ENCODE measurements at regions not wholly inside any gene's neighbourhood (a gene's known extent, or its start where the extent isn't known, plus 50 kb on each side); places are given as distances from the start of the nearest gene placed in this dataset.

DNA sequence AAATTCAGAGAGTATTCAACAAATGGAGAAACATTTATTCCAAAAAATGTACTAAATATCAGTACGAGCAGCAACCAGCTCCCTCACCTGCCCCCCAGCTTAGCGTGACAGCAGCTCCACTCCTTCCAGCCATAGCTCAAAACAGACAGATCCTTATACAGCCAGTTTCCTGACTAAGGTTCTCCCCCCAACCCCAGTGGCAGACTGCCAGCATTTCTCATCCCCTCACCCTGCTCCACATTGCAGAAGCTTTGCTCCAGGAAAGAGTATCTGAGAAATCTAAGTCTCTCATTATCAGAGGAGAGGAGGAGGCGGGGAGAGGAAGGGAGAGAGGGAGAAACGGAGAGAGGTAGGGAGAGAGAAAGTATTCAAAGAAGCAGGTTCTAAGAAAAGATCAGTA lies 53.3 kb upstream of the PASD1 start:
- TF ChIP-seq, protein P1, sequence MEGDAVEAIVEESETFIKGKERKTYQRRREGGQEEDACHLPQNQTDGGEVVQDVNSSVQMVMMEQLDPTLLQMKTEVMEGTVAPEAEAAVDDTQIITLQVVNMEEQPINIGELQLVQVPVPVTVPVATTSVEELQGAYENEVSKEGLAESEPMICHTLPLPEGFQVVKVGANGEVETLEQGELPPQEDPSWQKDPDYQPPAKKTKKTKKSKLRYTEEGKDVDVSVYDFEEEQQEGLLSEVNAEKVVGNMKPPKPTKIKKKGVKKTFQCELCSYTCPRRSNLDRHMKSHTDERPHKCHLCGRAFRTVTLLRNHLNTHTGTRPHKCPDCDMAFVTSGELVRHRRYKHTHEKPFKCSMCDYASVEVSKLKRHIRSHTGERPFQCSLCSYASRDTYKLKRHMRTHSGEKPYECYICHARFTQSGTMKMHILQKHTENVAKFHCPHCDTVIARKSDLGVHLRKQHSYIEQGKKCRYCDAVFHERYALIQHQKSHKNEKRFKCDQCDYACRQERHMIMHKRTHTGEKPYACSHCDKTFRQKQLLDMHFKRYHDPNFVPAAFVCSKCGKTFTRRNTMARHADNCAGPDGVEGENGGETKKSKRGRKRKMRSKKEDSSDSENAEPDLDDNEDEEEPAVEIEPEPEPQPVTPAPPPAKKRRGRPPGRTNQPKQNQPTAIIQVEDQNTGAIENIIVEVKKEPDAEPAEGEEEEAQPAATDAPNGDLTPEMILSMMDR (IDR thresholded peaks at IDR 0.05) = no peak
- no peak for TF ChIP-seq POLR2A (IDR thresholded peaks at IDR 0.05)

Data from Peyer's patch (tissue), 4 donors.